H9 (cell line): ENCODE measurements at regions not wholly inside any gene's neighbourhood (a gene's known extent, or its start where the extent isn't known, plus 50 kb on each side); places are given as distances from the start of the nearest gene placed in this dataset.
"Not testable (repeated sequence)": the region's sequence is repeated elsewhere in the genome, so short reads cannot be mapped to it uniquely, and the experiment has no call there.

Experiments used
- DNase-seq: peaks from one replicate; pipeline ENCODE4 v3.0.0-alpha.2; 2017
- H2AFZ ChIP-seq: one replicate; pipeline ENCODE4 v1.6.1; 2013; ENCODE audit warnings: mild to moderate bottlenecking, low read length, control low read depth, moderate library complexity
- H2AK5ac ChIP-seq: 2 replicates; pipeline ENCODE4 v1.6.1; 2013; ENCODE audit warnings: low read length, control low read depth, mixed read lengths; ENCODE audit not compliant: insufficient read length
- H2BK120ac ChIP-seq: one replicate; pipeline ENCODE4 v1.6.1; 2013; ENCODE audit warnings: low read depth, mild to moderate bottlenecking, low read length, control low read depth, inconsistent platforms; ENCODE audit not compliant: poor library complexity, severe bottlenecking
- H2BK12ac ChIP-seq: 2 replicates; pipeline ENCODE4 v1.6.1; 2013; ENCODE audit warnings: low read length, control low read depth, mixed read lengths, low read depth; ENCODE audit not compliant: insufficient read length
- H2BK15ac ChIP-seq: 2 replicates; pipeline ENCODE4 v1.6.1; 2013; ENCODE audit warnings: low read depth, low read length, control low read depth
- H2BK20ac ChIP-seq: one replicate; pipeline ENCODE4 v1.6.1; 2013; ENCODE audit warnings: low read depth, mild to moderate bottlenecking, low read length, control low read depth, inconsistent platforms; ENCODE audit not compliant: poor library complexity, severe bottlenecking
- H2BK5ac ChIP-seq: 2 replicates; pipeline ENCODE4 v1.6.1; 2013; ENCODE audit warnings: low read length, control low read depth, mixed read lengths; ENCODE audit not compliant: insufficient read length
- H3K14ac ChIP-seq: 2 replicates; pipeline ENCODE4 v1.6.1; 2013; ENCODE audit warnings: low read length, control low read depth; ENCODE audit not compliant: insufficient read depth
- H3K18ac ChIP-seq: 2 replicates; pipeline ENCODE4 v1.6.1; 2013; ENCODE audit warnings: low read depth, mild to moderate bottlenecking, mixed read lengths, low read length, control low read depth; ENCODE audit not compliant: insufficient read length
- H3K23ac ChIP-seq: 2 replicates; pipeline ENCODE4 v1.6.1; 2013; ENCODE audit warnings: low read length, control low read depth, mixed read lengths, low read depth; ENCODE audit not compliant: insufficient read length
- H3K23me2 ChIP-seq: 2 replicates; pipeline ENCODE4 v1.6.1; 2013; ENCODE audit warnings: low read depth, mild to moderate bottlenecking, mixed read lengths, low read length, control low read depth; ENCODE audit not compliant: insufficient read length, poor library complexity, severe bottlenecking
- H3K27ac ChIP-seq: 2 replicates; pipeline ENCODE4 v1.5.1; 2013; ENCODE audit warnings: low read length, control low read depth, mixed read lengths, low read depth; ENCODE audit not compliant: insufficient read length
- H3K27me3 ChIP-seq: 2 replicates; pipeline ENCODE4 v1.6.1; 2013; ENCODE audit warnings: low read length, control low read depth, inconsistent platforms; ENCODE audit not compliant: insufficient read depth
- H3K4ac ChIP-seq: 2 replicates; pipeline ENCODE4 v1.6.1; 2013; ENCODE audit warnings: low read depth, mild to moderate bottlenecking, control low read depth, inconsistent platforms, low read length, moderate library complexity
- H3K4me1 ChIP-seq: 2 replicates; pipeline ENCODE4 v1.6.1; 2013; ENCODE audit warnings: low read length, control low read depth, inconsistent platforms; ENCODE audit not compliant: insufficient read depth
- H3K4me2 ChIP-seq: 2 replicates; pipeline ENCODE4 v1.6.1; 2013; ENCODE audit warnings: low read length, control low read depth, mixed read lengths; ENCODE audit not compliant: insufficient read length, insufficient read depth
- H3K56ac ChIP-seq: 2 replicates; pipeline ENCODE4 v1.6.1; 2013; ENCODE audit warnings: low read depth, mild to moderate bottlenecking, mixed read lengths, low read length, control low read depth; ENCODE audit not compliant: insufficient read length
- H3K79me1 ChIP-seq: 2 replicates; pipeline ENCODE4 v1.6.1; 2013; ENCODE audit warnings: low read depth, mild to moderate bottlenecking, moderate library complexity, low read length, control low read depth, inconsistent platforms; ENCODE audit not compliant: insufficient read depth, poor library complexity, severe bottlenecking
- H3K79me2 ChIP-seq: 2 replicates; pipeline ENCODE4 v1.6.1; 2013; ENCODE audit warnings: low read length, control low read depth, inconsistent platforms; ENCODE audit not compliant: insufficient read depth
- H3K9ac ChIP-seq: 2 replicates; pipeline ENCODE4 v1.6.1; 2013; ENCODE audit warnings: low read length, control low read depth, mixed read lengths; ENCODE audit not compliant: insufficient read length; ENCODE audit errors: extremely low read depth
- H3K9me3 ChIP-seq: one replicate; pipeline ENCODE4 v1.6.1; 2013; ENCODE audit warnings: low read depth, low read length, inconsistent platforms; ENCODE audit not compliant: control insufficient read depth
- H3T11ph ChIP-seq: one replicate; pipeline ENCODE4 v1.6.1; 2013; ENCODE audit warnings: mild to moderate bottlenecking, low read length, control low read depth, inconsistent platforms
- H4K20me1 ChIP-seq: one replicate; pipeline ENCODE4 v1.6.1; 2013; ENCODE audit not compliant: control insufficient read depth, insufficient read length, insufficient read depth
- H4K5ac ChIP-seq: 2 replicates; pipeline ENCODE4 v1.6.1; 2013; ENCODE audit warnings: low read depth, mild to moderate bottlenecking, mixed read lengths, low read length, control low read depth; ENCODE audit not compliant: insufficient read length
- H4K8ac ChIP-seq: replicated peaks from 2 replicates; pipeline ENCODE4 v1.6.1; 2013; ENCODE audit warnings: low read length, control low read depth, mixed read lengths, low read depth; ENCODE audit not compliant: insufficient read length
- H4K91ac ChIP-seq: 2 replicates; pipeline ENCODE4 v1.6.1; 2013; ENCODE audit warnings: low read depth, mild to moderate bottlenecking, moderate library complexity, mixed read lengths, low read length, control low read depth; ENCODE audit not compliant: insufficient read length
- H3K27ac Mint-ChIP-seq, 3 experiments: 2 replicates in 2 of 3; 3 replicates in 1 of 3; pipeline ENCODE4 v1.8.0; 2020 to 2021; ENCODE audit warnings: mixed read lengths in 3 of 3, mild to moderate bottlenecking in 1 of 3, moderate library complexity in 1 of 3
- H3K27me3 Mint-ChIP-seq: 2 replicates; pipeline ENCODE4 v1.8.0; 2021; ENCODE audit warnings: low read depth, mild to moderate bottlenecking, moderate library complexity, mixed read lengths
- H3K36me3 Mint-ChIP-seq, 3 experiments: 2 replicates in 2 of 3; 3 replicates in 1 of 3; pipeline ENCODE4 v1.8.0; 2020 to 2021; ENCODE audit warnings: low read depth in 3 of 3, mixed read lengths in 3 of 3; ENCODE audit not compliant: insufficient read depth in 1 of 3
- H3K4me1 Mint-ChIP-seq, 2 experiments: 2 replicates each; pipeline ENCODE4 v1.8.0; 2020; ENCODE audit warnings: mixed read lengths in 2 of 2
- H3K4me3 Mint-ChIP-seq, 2 experiments: 2 replicates in 1 of 2; 3 replicates in 1 of 2; pipeline ENCODE4 v1.8.0; 2020 to 2021; ENCODE audit warnings: mild to moderate bottlenecking in 2 of 2, mixed read lengths in 2 of 2, moderate library complexity in 1 of 2
- H3K9me3 Mint-ChIP-seq, 2 experiments: 2 replicates in 1 of 2; 3 replicates in 1 of 2; pipeline ENCODE4 v1.8.0; 2020; ENCODE audit warnings: mild to moderate bottlenecking in 2 of 2, mixed read lengths in 2 of 2, moderate library complexity in 1 of 2
- WGBS: extraction: QIAGEN DNeasy Blood & Tissue Kit; methylation state at CpG from one replicate; pipeline ENCODE4 v1.1.7; 2013; ENCODE audit warnings: missing lambda C conversion rate, low lambda C conversion rate, mixed read lengths; ENCODE audit not compliant: insufficient read length; ENCODE audit errors: extremely low coverage; 5-methylcytosine and 5-hydroxymethylcytosine counted together

GRCh38 chr15:85258559-85259209 is 121.7 kb upstream of the AKAP13 start:
- not testable (repeated sequence) for H3K4me1 Mint-ChIP-seq, H2BK5ac ChIP-seq, H2BK120ac ChIP-seq, H4K8ac ChIP-seq, H3K4me3 Mint-ChIP-seq, H2BK15ac ChIP-seq, H2BK20ac ChIP-seq, H3K79me1 ChIP-seq, H3K56ac ChIP-seq, H3K4me2 ChIP-seq, H3K27ac ChIP-seq, H3K79me2 ChIP-seq, H4K20me1 ChIP-seq, H3K9ac ChIP-seq, H3K27ac Mint-ChIP-seq, DNase-seq, H3K18ac ChIP-seq, H3K9me3 Mint-ChIP-seq, H3K4ac ChIP-seq, H3K36me3 Mint-ChIP-seq, H2AFZ ChIP-seq, H4K5ac ChIP-seq, H3K9me3 ChIP-seq, H4K91ac ChIP-seq, H3K14ac ChIP-seq, H3K27me3 Mint-ChIP-seq, H3K4me1 ChIP-seq, H2BK12ac ChIP-seq, H2AK5ac ChIP-seq, H3T11ph ChIP-seq, H3K23ac ChIP-seq, H3K27me3 ChIP-seq, H3K23me2 ChIP-seq
- WGBS = no CpG with 5 or more reads among the region's 19 CpGs

GRCh38 chr15:85260526-85260925 is 119.9 kb upstream of the AKAP13 start:
- H2AFZ ChIP-seq, H2BK120ac ChIP-seq, H3K18ac ChIP-seq, H4K20me1 ChIP-seq, H3K23me2 ChIP-seq, H3K14ac ChIP-seq, H3K27me3 ChIP-seq, H3K9me3 Mint-ChIP-seq, H3K79me1 ChIP-seq, H3K4ac ChIP-seq, H3K27me3 Mint-ChIP-seq, H2BK15ac ChIP-seq, H3K4me2 ChIP-seq, H2BK5ac ChIP-seq, H3K27ac ChIP-seq, H3K4me1 ChIP-seq, H3T11ph ChIP-seq, DNase-seq, H3K4me1 Mint-ChIP-seq, H4K91ac ChIP-seq, H2BK12ac ChIP-seq, H3K4me3 Mint-ChIP-seq, H4K8ac ChIP-seq, H2AK5ac ChIP-seq, H3K56ac ChIP-seq, H3K36me3 Mint-ChIP-seq, H3K23ac ChIP-seq, H2BK20ac ChIP-seq, H3K9me3 ChIP-seq, H3K27ac Mint-ChIP-seq, H3K9ac ChIP-seq, H3K79me2 ChIP-seq, H4K5ac ChIP-seq: not testable (repeated sequence)
- WGBS = no CpG with 5 or more reads among the region's 17 CpGs
